T-cell (primary cell): ENCODE measurements at regions not wholly inside any gene's neighbourhood (a gene's known extent, or its start where the extent isn't known, plus 50 kb on each side); places are given as distances from the start of the nearest gene placed in this dataset.

Experiments
- ATAC-seq, 4 experiments: fragments of 200-7000 bp in 3 of 4; fragments of 150-1000 bp in 1 of 4; cut with Tn5 transposase; replicated peaks in 1 of 4; 1 replicate in 3 of 4; 2 replicates in 1 of 4; pipeline ENCODE4 v1.10.0; 2021; ENCODE audit warnings: moderate library complexity in 3 of 4, mild to moderate bottlenecking in 2 of 4, moderate number of reproducible peaks in 1 of 4
- CTCF ChIA-PET, 2 donors: fragments of 300-600 bp; sonication (Branson Sonifier 250); formaldehyde crosslinking; loops; one replicate each; lab custom pipeline; 2022; ENCODE audit warnings: antibody characterized with exemption in 2 of 2; lab: Charles Lee
- POLR2A ChIA-PET, 2 donors: fragments of 300-600 bp; sonication (Branson Sonifier 250); formaldehyde crosslinking; loops; one replicate each; lab custom pipeline; 2022; ENCODE audit warnings: antibody characterized with exemption in 2 of 2; lab: Charles Lee
- DNase-seq, 35 experiments: peaks; one replicate each; pipeline versions ENCODE4 v3.0.0 to v3.0.0-alpha.2; 2013 to 2023
- H3K27ac ChIP-seq: one replicate; pipeline ENCODE4 v1.5.1; 2013; ENCODE audit warnings: low read length
- H3K27me3 ChIP-seq, 2 experiments: replicated peaks in 1 of 2; 1 replicate in 1 of 2; 2 replicates in 1 of 2; pipeline versions ENCODE4 v1.6.1 to v1.7.0; 2013; ENCODE audit warnings: low read length in 1 of 2, mixed read lengths in 1 of 2; ENCODE audit not compliant: control insufficient read depth in 2 of 2, insufficient read depth in 2 of 2; ENCODE audit errors: extremely low read depth in 1 of 2
- H3K36me3 ChIP-seq, 2 donors: 1 replicate in 1 of 2; 2 replicates in 1 of 2; pipeline versions ENCODE4 v1.6.1 to v1.7.0; 2013; ENCODE audit warnings: low read length in 1 of 2; ENCODE audit not compliant: control insufficient read depth in 2 of 2, insufficient read depth in 1 of 2; ENCODE audit errors: extremely low read depth in 1 of 2
- H3K4me1 ChIP-seq, 2 experiments: 1 replicate in 1 of 2; 2 replicates in 1 of 2; pipeline versions ENCODE4 v1.6.1 to v1.7.0; 2013; ENCODE audit warnings: low read length in 2 of 2, mixed read lengths in 1 of 2; ENCODE audit not compliant: insufficient read depth in 2 of 2, control insufficient read depth in 1 of 2; ENCODE audit errors: extremely low read depth in 1 of 2
- H3K4me3 ChIP-seq, 2 donors: 1 replicate in 1 of 2; 2 replicates in 1 of 2; pipeline versions ENCODE4 v1.5.1 to v1.7.0; 2013; ENCODE audit warnings: mild to moderate bottlenecking in 2 of 2, low read length in 1 of 2, moderate library complexity in 1 of 2; ENCODE audit not compliant: control insufficient read depth in 1 of 2; ENCODE audit errors: extremely low read depth in 1 of 2
- H3K9me3 ChIP-seq: 2 replicates; pipeline ENCODE4 v1.7.0; 2013
- H3K27ac Mint-ChIP-seq, 2 donors: one replicate each; pipeline ENCODE4 v1.8.0; 2020 to 2021; ENCODE audit warnings: mild to moderate bottlenecking in 2 of 2, mixed read lengths in 2 of 2
- H3K27me3 Mint-ChIP-seq, 2 donors: one replicate each; pipeline ENCODE4 v1.8.0; 2021 to 2022; ENCODE audit warnings: mixed read lengths in 2 of 2
- H3K36me3 Mint-ChIP-seq: one replicate; pipeline ENCODE4 v1.8.0; 2021; ENCODE audit warnings: mixed read lengths
- H3K4me1 Mint-ChIP-seq, 3 donors: one replicate each; pipeline ENCODE4 v1.8.0; 2020 to 2022; ENCODE audit warnings: mixed read lengths in 3 of 3, mild to moderate bottlenecking in 1 of 3
- H3K4me3 Mint-ChIP-seq, 3 donors: one replicate each; pipeline ENCODE4 v1.8.0; 2020 to 2022; ENCODE audit warnings: mild to moderate bottlenecking in 3 of 3, mixed read lengths in 3 of 3, moderate library complexity in 3 of 3
- H3K9me3 Mint-ChIP-seq, 3 donors: one replicate each; pipeline ENCODE4 v1.8.0; 2020 to 2022; ENCODE audit warnings: mixed read lengths in 3 of 3
- WGBS: methylation state at CpG from one replicate; pipeline ENCODE4 v1.1.5; 2013; ENCODE audit warnings: missing lambda C conversion rate; ENCODE audit not compliant: insufficient coverage; 5-methylcytosine and 5-hydroxymethylcytosine counted together

- ATAC-seq (no peak), DNase-seq (no peak)
- Histone ChIP-seq H3K9me3 (no peaks in the 10 kb centered on the region), H3K4me3 (no peak overlapping the region), H3K4me1 (no peaks in the 10 kb centered on the region), H3K36me3 (no peaks in the 10 kb centered on the region), H3K27ac (no peak overlapping the region), H3K27me3 (no peaks in the 10 kb centered on the region)
- no CpG with 5 or more reads among the region's 1 CpG for WGBS
- Mint-ChIP-seq H3K36me3 (no peaks in the 10 kb centered on the region), H3K27me3 (peaks cover 0 to under 1% of the 10 kb centered on the region in 2 donors), H3K9me3 (no peaks in the 10 kb centered on the region), H3K4me3 (no peak overlapping the region), H3K27ac (no peak overlapping the region), H3K4me1 (peaks cover 4 to 8% (median 5%) of the 10 kb centered on the region in 3 donors)
- ChIA-PET CTCF (no interaction called here), POLR2A (no interaction called here)
These were observed 167.8 kb upstream of the NCAM1 start for GRCh38 chr11:112793416-112793815.

GRCh38 chr11:112794331-112794846 is 166.8 kb upstream of the NCAM1 start:
- Mint-ChIP-seq H3K9me3 (no peaks in the 10 kb centered on the region), H3K4me1 (peaks cover 4 to 8% (median 5%) of the 10 kb centered on the region in 3 donors), H3K27ac (no peak overlapping the region), H3K27me3 (peaks cover 5 to 7% of the 10 kb centered on the region in 2 donors), H3K36me3 (no peaks in the 10 kb centered on the region), H3K4me3 (no peak overlapping the region)
- H3K27ac ChIP-seq: no peak overlapping the region
- CTCF ChIA-PET: interaction anchor here in 1 of 2 donors (0.6 to 0.7 kb wide), 3 partner anchors 44 to 964 kb away, joined by 3 read pairs; no protein-coding TSS in a partner anchor
- no peaks in the 10 kb centered on the region for H3K36me3 ChIP-seq
- peaks cover 0 to 2% of the 10 kb centered on the region in 2 experiments for H3K27me3 ChIP-seq
- POLR2A ChIA-PET: no interaction called here
- no peaks in the 10 kb centered on the region for H3K9me3 ChIP-seq
- ATAC-seq (no peak), DNase-seq (no peak)
- no CpG with 5 or more reads among the region's 2 CpGs for WGBS
- no peaks in the 10 kb centered on the region for H3K4me1 ChIP-seq
- no peak overlapping the region for H3K4me3 ChIP-seq

GRCh38 chr11:112795142-112795815 is 165.9 kb upstream of the NCAM1 start:
- no peaks in the 10 kb centered on the region for H3K9me3 ChIP-seq
- Mint-ChIP-seq H3K9me3 (no peaks in the 10 kb centered on the region), H3K36me3 (no peaks in the 10 kb centered on the region), H3K27me3 (peaks cover 8% of the 10 kb centered on the region in 2 donors), H3K27ac (no peak overlapping the region), H3K4me3 (no peak overlapping the region), H3K4me1 (peaks cover 4 to 8% (median 5%) of the 10 kb centered on the region in 3 donors)
- ATAC-seq (no peak), DNase-seq (peak in 11 of 35 experiments; percentile 1 to 25 (median 16))
- H3K36me3 ChIP-seq: no peaks in the 10 kb centered on the region
- ChIA-PET CTCF (interaction anchor here in 1 of 2 donors (0.6 kb wide), 1 partner anchor 45 kb away, joined by 3 read pairs; no protein-coding TSS in a partner anchor), POLR2A (no interaction called here)
- WGBS: 73% methylated on average over 5 of the region's 14 CpGs
- no peak overlapping the region for H3K27ac ChIP-seq
- H3K4me3 ChIP-seq: no peak overlapping the region
- H3K27me3 ChIP-seq: peaks cover 0 to 3% of the 10 kb centered on the region in 2 experiments
- no peaks in the 10 kb centered on the region for H3K4me1 ChIP-seq

GRCh38 chr11:112795911-112796649 is 165.1 kb upstream of the NCAM1 start:
- Histone ChIP-seq H3K27ac (no peak overlapping the region), H3K4me3 (no peak overlapping the region), H3K4me1 (no peaks in the 10 kb centered on the region), H3K9me3 (no peaks in the 10 kb centered on the region), H3K36me3 (no peaks in the 10 kb centered on the region), H3K27me3 (peaks cover 0 to 5% of the 10 kb centered on the region in 2 experiments)
- no peak overlapping the region for H3K4me3 Mint-ChIP-seq
- WGBS: 80% methylated on average over 6 of the region's 17 CpGs
- H3K9me3 Mint-ChIP-seq: no peaks in the 10 kb centered on the region
- DNase-seq (no peak), ATAC-seq (no peak)
- no peak overlapping the region for H3K27ac Mint-ChIP-seq
- no peaks in the 10 kb centered on the region for H3K36me3 Mint-ChIP-seq
- H3K27me3 Mint-ChIP-seq: peaks cover 8 to 11% of the 10 kb centered on the region in 2 donors
- ChIA-PET POLR2A (no interaction called here), CTCF (no interaction called here)
- H3K4me1 Mint-ChIP-seq: peaks cover 4 to 8% (median 5%) of the 10 kb centered on the region in 3 donors

GRCh38 chr11:112797092-112797491 is 164.1 kb upstream of the NCAM1 start:
- no peaks in the 10 kb centered on the region for H3K9me3 ChIP-seq
- no peak overlapping the region for H3K27ac ChIP-seq
- peaks cover 8 to 11% of the 10 kb centered on the region in 2 donors for H3K27me3 Mint-ChIP-seq
- no peaks in the 10 kb centered on the region for H3K36me3 ChIP-seq
- H3K9me3 Mint-ChIP-seq: no peaks in the 10 kb centered on the region
- ATAC-seq (no peak), DNase-seq (no peak)
- H3K4me1 ChIP-seq: no peaks in the 10 kb centered on the region
- WGBS: no CpG with 5 or more reads among the region's 2 CpGs
- H3K36me3 Mint-ChIP-seq: no peaks in the 10 kb centered on the region
- H3K4me3 ChIP-seq: no peak overlapping the region
- CTCF ChIA-PET: no interaction called here
- H3K27me3 ChIP-seq: peaks cover 0 to 5% of the 10 kb centered on the region in 2 experiments
- H3K4me1 Mint-ChIP-seq: peaks cover 4 to 8% (median 5%) of the 10 kb centered on the region in 3 donors
- no peak overlapping the region for H3K4me3 Mint-ChIP-seq
- no peak overlapping the region for H3K27ac Mint-ChIP-seq
- POLR2A ChIA-PET: no interaction called here

GRCh38 chr11:112797648-112798293 is 163.4 kb upstream of the NCAM1 start:
- no peaks in the 10 kb centered on the region for H3K9me3 Mint-ChIP-seq
- ChIA-PET CTCF (interaction anchor here (0.5 to 1.4 kb wide), 3 partner anchors 9 to 317 kb away, joined by 4 to 8 read pairs (median 5); no protein-coding TSS in a partner anchor), POLR2A (no interaction called here)
- H3K27me3 Mint-ChIP-seq: peaks cover 8 to 15% of the 10 kb centered on the region in 2 donors
- ATAC-seq: peak in 1 of 4 experiments; percentile 13
- WGBS: 54% methylated on average over 8 of the region's 14 CpGs
- peak in 6 of 35 experiments; percentile 4 to 27 (median 14) for DNase-seq
- no peak overlapping the region for H3K27ac Mint-ChIP-seq
- Histone ChIP-seq H3K4me3 (no peak overlapping the region), H3K36me3 (no peaks in the 10 kb centered on the region), H3K27ac (no peak overlapping the region), H3K27me3 (peaks cover 0 to 5% of the 10 kb centered on the region in 2 experiments), H3K9me3 (no peaks in the 10 kb centered on the region), H3K4me1 (no peaks in the 10 kb centered on the region)
- no peaks in the 10 kb centered on the region for H3K36me3 Mint-ChIP-seq
- H3K4me3 Mint-ChIP-seq: no peak overlapping the region
- peaks cover 4 to 8% (median 5%) of the 10 kb centered on the region in 3 donors for H3K4me1 Mint-ChIP-seq
